B cell (primary cell): ENCODE measurements at regions not wholly inside any gene's neighbourhood (a gene's known extent, or its start where the extent isn't known, plus 50 kb on each side); places are given as distances from the start of the nearest gene placed in this dataset.

Experiments
- ATAC-seq: fragments of 200-7000 bp; cut with Tn5 transposase; one replicate; pipeline ENCODE4 v1.10.0; 2021; ENCODE audit warnings: low read depth, mild to moderate bottlenecking, moderate number of reproducible peaks, moderate library complexity
- CTCF ChIA-PET: fragments of 350-600 bp; sonication (Branson Sonifier 250); formaldehyde crosslinking; loops from one replicate; lab custom pipeline; 2021; ENCODE audit warnings: antibody characterized with exemption, inconsistent platforms; lab: Charles Lee
- POLR2A ChIA-PET: fragments of 350-600 bp; sonication (Branson Sonifier 250); formaldehyde crosslinking; loops from one replicate; lab custom pipeline; 2021; ENCODE audit warnings: antibody characterized with exemption; lab: Charles Lee
- DNase-seq: peaks from one replicate; pipeline ENCODE4 v3.0.0; 2013
- H2AFZ ChIP-seq: 2 replicates; pipeline ENCODE4 v1.6.1; 2012; ENCODE audit warnings: mild to moderate bottlenecking, low read depth, low read length; ENCODE audit not compliant: insufficient read depth, poor library complexity, severe bottlenecking
- H3K27ac ChIP-seq, 2 donors: 1 replicate in 1 of 2; 2 replicates in 1 of 2; pipeline ENCODE4 v1.5.1; 2012 to 2013; ENCODE audit warnings: low read length in 2 of 2, mild to moderate bottlenecking in 2 of 2, moderate library complexity in 1 of 2
- H3K27me3 ChIP-seq, 4 experiments: fragments of 200-600 bp in 1 of 4; sonication (generic) in 1 of 4; replicated peaks in 1 of 4; 1 replicate in 2 of 4; 2 replicates in 2 of 4; pipeline versions ENCODE4 v1.6.1 to v1.7.0; 2013 to 2016; ENCODE audit warnings: low read length in 3 of 4, mild to moderate bottlenecking in 2 of 4, mixed read lengths in 1 of 4, moderate library complexity in 1 of 4; ENCODE audit not compliant: insufficient read depth in 4 of 4, control insufficient read depth in 3 of 4; ENCODE audit errors: control extremely low read depth in 1 of 4
- H3K36me3 ChIP-seq, 2 experiments: replicated peaks in 1 of 2; 1 replicate in 1 of 2; 2 replicates in 1 of 2; pipeline versions ENCODE4 v1.6.1 to v1.7.1; 2013; ENCODE audit warnings: low read length in 1 of 2; ENCODE audit not compliant: insufficient read depth in 2 of 2, control insufficient read depth in 1 of 2; ENCODE audit errors: control extremely low read depth in 1 of 2, extremely low read depth in 1 of 2
- H3K4me1 ChIP-seq, 2 donors: fragments of 200-600 bp in 1 of 2; sonication (generic) in 1 of 2; 1 replicate in 1 of 2; 2 replicates in 1 of 2; pipeline versions ENCODE4 v1.5.1 to v1.6.1; 2013 to 2017; ENCODE audit warnings: low read length in 2 of 2; ENCODE audit not compliant: control insufficient read depth in 2 of 2, insufficient read depth in 2 of 2
- H3K4me2 ChIP-seq: replicated peaks from 2 replicates; pipeline ENCODE3; 2012; ENCODE audit warnings: mild to moderate bottlenecking, low read depth, low read length; ENCODE audit not compliant: poor library complexity, severe bottlenecking
- H3K4me3 ChIP-seq, 5 experiments: fragments of 200-600 bp in 1 of 5; sonication (generic) in 1 of 5; 1 replicate in 3 of 5; 2 replicates in 2 of 5; pipeline versions ENCODE4 v1.5.1 to v1.7.0; 2011 to 2016; ENCODE audit warnings: low read length in 4 of 5, mild to moderate bottlenecking in 4 of 5, low read depth in 2 of 5, control low read depth in 1 of 5, moderate library complexity in 1 of 5; ENCODE audit not compliant: insufficient read depth in 1 of 5; ENCODE audit errors: control extremely low read depth in 1 of 5, extremely low read depth in 1 of 5
- H3K79me2 ChIP-seq: fragments of 200-600 bp; sonication (generic); one replicate; pipeline ENCODE4 v1.6.0; 2016; ENCODE audit warnings: low read length; ENCODE audit not compliant: control insufficient read depth, insufficient read depth
- H3K9ac ChIP-seq: fragments of 200-600 bp; sonication (generic); 2 replicates; pipeline ENCODE4 v1.6.1; 2017; ENCODE audit warnings: mild to moderate bottlenecking, low read length, moderate library complexity
- H3K9me3 ChIP-seq, 3 donors: one replicate each; pipeline versions ENCODE4 v1.6.1 to v1.7.1; 2013; ENCODE audit warnings: low read length in 2 of 3; ENCODE audit not compliant: control insufficient read depth in 2 of 3, insufficient read depth in 1 of 3; ENCODE audit errors: control extremely low read depth in 1 of 3
- H4K20me1 ChIP-seq: 2 replicates; pipeline ENCODE4 v1.6.0; 2012; ENCODE audit warnings: mild to moderate bottlenecking, low read length; ENCODE audit not compliant: insufficient read depth, control insufficient read depth, poor library complexity, severe bottlenecking
- H3K27ac Mint-ChIP-seq: one replicate; pipeline ENCODE4 v1.8.0; 2021; ENCODE audit warnings: mixed read lengths
- H3K27me3 Mint-ChIP-seq: one replicate; pipeline ENCODE4 v1.8.0; 2021; ENCODE audit warnings: mixed read lengths
- H3K4me1 Mint-ChIP-seq: one replicate; pipeline ENCODE4 v1.8.0; 2021; ENCODE audit warnings: mixed read lengths
- H3K4me3 Mint-ChIP-seq: one replicate; pipeline ENCODE4 v1.8.0; 2021; ENCODE audit warnings: mixed read lengths
- H3K9me3 Mint-ChIP-seq: one replicate; pipeline ENCODE4 v1.8.0; 2022; ENCODE audit warnings: mixed read lengths; ENCODE audit not compliant: insufficient read depth
- CTCF ChIP-seq: fragments of 200-600 bp; IDR thresholded peaks from one replicate; pipeline ENCODE4 v1.8.0; 2022; ENCODE audit warnings: antibody characterized with exemption, mild to moderate bottlenecking
- EZH2 ChIP-seq: IDR thresholded peaks from 2 replicates; pipeline ENCODE4 v1.6.1; 2012; ENCODE audit warnings: borderline replicate concordance, low read depth, mild to moderate bottlenecking, moderate library complexity, low read length; ENCODE audit not compliant: insufficient read depth, poor library complexity, severe bottlenecking
- WGBS: methylation state at CpG from one replicate; pipeline ENCODE4 v1.1.5; 2013; ENCODE audit warnings: missing lambda C conversion rate; ENCODE audit not compliant: insufficient coverage; 5-methylcytosine and 5-hydroxymethylcytosine counted together
- intact Hi-C: fragments of 100-400 bp; cut with micrococcal nuclease; formaldehyde crosslinking; loops from one replicate; pipeline ENCODE4 v1.10.0; 2022

GRCh38 chr4:19152264-19152663, 1099.4 kb upstream of the SLIT2 start:
- TF ChIP-seq EZH2 (no peak), CTCF (no peak)
- no peaks in the 10 kb centered on the region for H3K4me1 Mint-ChIP-seq
- H3K9me3 Mint-ChIP-seq: peaks cover 12% of the 10 kb centered on the region
- Histone ChIP-seq H3K27ac (no peak overlapping the region), H3K4me3 (no peak overlapping the region), H3K9ac (no peak overlapping the region), H3K36me3 (no peaks in the 10 kb centered on the region), H3K27me3 (no peaks in the 10 kb centered on the region), H3K4me2 (no peak overlapping the region), H3K9me3 (peaks cover 2 to 7% (median 4%) of the 10 kb centered on the region in 3 donors), H2AFZ (no peak overlapping the region), H4K20me1 (no peaks in the 10 kb centered on the region), H3K4me1 (no peaks in the 10 kb centered on the region), H3K79me2 (no peaks in the 10 kb centered on the region)
- DNase-seq (no peak), ATAC-seq (no peak)
- H3K4me3 Mint-ChIP-seq: no peak overlapping the region
- no peak overlapping the region for H3K27ac Mint-ChIP-seq
- POLR2A ChIA-PET: no interaction called here
- WGBS: 100% methylated on average over 1 of the region's 2 CpGs
- intact Hi-C loops: no loop called here
- no peaks in the 10 kb centered on the region for H3K27me3 Mint-ChIP-seq
- CTCF ChIA-PET: no interaction called here

GRCh38 chr4:19151684-19152083, 1100.0 kb upstream of the SLIT2 start:
- Mint-ChIP-seq H3K4me1 (no peaks in the 10 kb centered on the region), H3K9me3 (peaks cover 12% of the 10 kb centered on the region), H3K27ac (no peak overlapping the region), H3K4me3 (no peak overlapping the region), H3K27me3 (no peaks in the 10 kb centered on the region)
- Histone ChIP-seq H3K36me3 (no peaks in the 10 kb centered on the region), H3K9ac (no peak overlapping the region), H3K4me2 (no peak overlapping the region), H3K4me3 (no peak overlapping the region), H3K9me3 (peaks cover under 1 to 5% (median 2%) of the 10 kb centered on the region in 3 donors), H3K4me1 (no peaks in the 10 kb centered on the region), H4K20me1 (no peaks in the 10 kb centered on the region), H3K27ac (no peak overlapping the region), H3K79me2 (no peaks in the 10 kb centered on the region), H3K27me3 (no peaks in the 10 kb centered on the region), H2AFZ (no peak overlapping the region)
- no peak for DNase-seq
- TF ChIP-seq CTCF (no peak), EZH2 (no peak)
- ATAC-seq: no peak
- POLR2A ChIA-PET: no interaction called here
- WGBS: no CpG with 5 or more reads among the region's 1 CpG
- CTCF ChIA-PET: no interaction called here
- intact Hi-C loops: no loop called here
